22Rv1 (cell line): ENCODE measurements at regions not wholly inside any gene's neighbourhood (a gene's known extent, or its start where the extent isn't known, plus 50 kb on each side); places are given as distances from the start of the nearest gene placed in this dataset.

Experiments
- H3K27ac ChIP-seq: fragments of 450-650 bp; 2 replicates; pipeline ENCODE4 v1.5.1; 2017
- ZFX ChIP-seq: fragments of 450-650 bp; IDR thresholded peaks from 2 replicates; pipeline ENCODE4 v1.6.1; 2017; ENCODE audit warnings: antibody characterized with exemption, borderline replicate concordance
- TF ChIP-seq, protein P1 (sequence below): fragments of 450-650 bp; IDR thresholded peaks from 2 replicates; pipeline ENCODE4 v1.5.1; 2017; ENCODE audit warnings: mild to moderate bottlenecking

DNA sequence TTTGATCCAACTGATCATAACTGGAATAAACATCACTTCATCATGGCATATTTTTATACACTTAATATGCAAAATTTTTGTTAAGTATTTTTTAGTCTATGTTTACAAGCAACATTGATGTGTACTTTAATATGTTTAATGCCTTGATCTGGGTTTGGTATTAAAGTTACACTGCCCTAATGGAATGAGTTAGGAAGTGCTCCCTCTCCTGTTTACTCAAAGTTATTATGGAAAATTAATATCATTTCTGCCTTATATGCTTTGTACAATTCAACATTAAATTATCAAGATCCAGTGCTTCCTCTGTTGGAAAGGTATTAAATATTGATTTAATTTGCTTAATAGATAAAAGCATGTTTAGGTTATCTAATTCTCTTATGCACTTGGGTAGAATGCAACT, 927.3 kb upstream of the RAG2 start:
- TF ChIP-seq, protein P1, sequence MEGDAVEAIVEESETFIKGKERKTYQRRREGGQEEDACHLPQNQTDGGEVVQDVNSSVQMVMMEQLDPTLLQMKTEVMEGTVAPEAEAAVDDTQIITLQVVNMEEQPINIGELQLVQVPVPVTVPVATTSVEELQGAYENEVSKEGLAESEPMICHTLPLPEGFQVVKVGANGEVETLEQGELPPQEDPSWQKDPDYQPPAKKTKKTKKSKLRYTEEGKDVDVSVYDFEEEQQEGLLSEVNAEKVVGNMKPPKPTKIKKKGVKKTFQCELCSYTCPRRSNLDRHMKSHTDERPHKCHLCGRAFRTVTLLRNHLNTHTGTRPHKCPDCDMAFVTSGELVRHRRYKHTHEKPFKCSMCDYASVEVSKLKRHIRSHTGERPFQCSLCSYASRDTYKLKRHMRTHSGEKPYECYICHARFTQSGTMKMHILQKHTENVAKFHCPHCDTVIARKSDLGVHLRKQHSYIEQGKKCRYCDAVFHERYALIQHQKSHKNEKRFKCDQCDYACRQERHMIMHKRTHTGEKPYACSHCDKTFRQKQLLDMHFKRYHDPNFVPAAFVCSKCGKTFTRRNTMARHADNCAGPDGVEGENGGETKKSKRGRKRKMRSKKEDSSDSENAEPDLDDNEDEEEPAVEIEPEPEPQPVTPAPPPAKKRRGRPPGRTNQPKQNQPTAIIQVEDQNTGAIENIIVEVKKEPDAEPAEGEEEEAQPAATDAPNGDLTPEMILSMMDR, result peak; percentile 33
- TF ChIP-seq ZFX, result no peak
- H3K27ac ChIP-seq, result no peak overlapping the region

- no peak for TF ChIP-seq ZFX
- TF ChIP-seq, protein P1, result no peak
- H3K27ac ChIP-seq, result no peak overlapping the region
These were observed 921.7 kb upstream of the RAG2 start for GRCh38 chr11:37519781-37520180.

GRCh38 chr11:37512156-37512780, 914.2 kb upstream of the RAG2 start:
- no peak overlapping the region for H3K27ac ChIP-seq
- TF ChIP-seq, protein P1, result no peak
- TF ChIP-seq ZFX, result no peak

DNA sequence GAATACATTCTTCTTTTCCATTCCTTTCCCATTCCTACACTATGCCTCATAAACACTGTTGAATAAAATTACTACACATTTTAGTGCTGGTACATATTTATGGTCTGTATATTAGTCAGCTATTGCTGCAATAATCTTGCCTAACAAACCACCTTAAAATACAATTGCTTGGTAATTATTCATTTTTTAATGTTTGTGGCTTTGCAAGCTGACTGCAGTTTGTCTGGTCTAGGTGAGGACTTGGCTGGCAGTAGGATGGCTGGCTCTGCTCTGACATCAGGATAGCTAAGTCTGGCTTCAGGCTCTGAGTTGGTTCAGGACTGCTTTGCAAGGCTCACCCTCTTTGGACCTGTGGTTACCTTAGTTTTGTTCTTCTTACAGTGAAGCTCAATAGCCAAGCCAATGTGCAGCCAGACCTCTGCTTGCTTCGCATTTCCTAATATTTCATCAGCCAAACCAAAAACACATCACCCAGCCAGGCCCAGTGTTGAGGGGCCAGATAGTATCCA, 913.4 kb upstream of the RAG2 start:
- TF ChIP-seq, protein P1, result no peak
- TF ChIP-seq ZFX, result no peak

GRCh38 chr11:37509506-37509905, 911.5 kb upstream of the RAG2 start:
- TF ChIP-seq, protein P1, result no peak

More for the DNA sequence above, 913.4 kb upstream of the RAG2 start:
- H3K27ac ChIP-seq, result no peak overlapping the region

DNA sequence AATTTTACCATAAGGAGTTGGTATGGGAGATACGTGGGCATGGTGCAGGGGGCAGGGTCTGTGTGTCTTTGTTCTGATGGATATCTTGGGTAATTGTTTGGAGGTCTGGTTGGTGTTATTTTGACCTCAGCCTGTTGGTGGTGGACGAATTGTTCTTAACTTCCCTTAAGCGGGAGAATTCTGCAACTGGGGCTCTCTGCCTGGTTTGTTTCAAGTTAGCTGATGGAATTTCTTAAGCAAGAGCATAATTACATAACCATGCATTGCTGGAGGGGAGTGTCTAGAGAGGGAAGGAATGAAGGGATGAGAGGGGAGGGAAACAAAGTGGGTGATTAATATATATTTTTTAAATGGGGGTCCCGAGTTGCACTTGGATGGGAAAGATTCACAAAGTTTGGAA, 908.5 kb upstream of the RAG2 start:
- H3K27ac ChIP-seq, result no peak overlapping the region

More at GRCh38 chr11:37509506-37509905, 911.5 kb upstream of the RAG2 start:
- H3K27ac ChIP-seq, result no peak overlapping the region

DNA sequence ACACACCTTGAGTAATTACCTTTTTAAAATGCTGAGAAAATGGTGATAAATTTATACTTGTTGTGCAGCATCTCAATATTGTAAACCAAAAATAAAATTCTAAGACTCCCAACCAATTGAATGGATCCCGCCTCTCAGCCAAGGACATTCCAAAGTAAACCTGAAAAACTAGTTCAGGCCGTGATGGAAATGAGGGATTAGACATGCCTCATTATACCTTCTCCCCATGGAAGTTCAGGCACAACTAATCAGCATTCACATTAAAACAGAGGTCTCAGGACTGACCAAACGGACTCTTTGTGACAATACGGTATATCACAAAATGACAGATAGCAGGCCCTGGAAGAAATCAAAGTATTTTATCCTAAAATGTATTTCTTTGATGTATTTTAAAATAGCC, 907.4 kb upstream of the RAG2 start:
- no peak for TF ChIP-seq ZFX
- TF ChIP-seq, protein P1, result no peak
- H3K27ac ChIP-seq, result no peak overlapping the region

More for the DNA sequence above, 908.5 kb upstream of the RAG2 start:
- TF ChIP-seq, protein P1, result no peak
- no peak for TF ChIP-seq ZFX
